ENCODE measurements at regions not wholly inside any gene's neighbourhood (a gene's known extent, or its start where the extent isn't known, plus 50 kb on each side); places are given as distances from the start of the nearest gene placed in this dataset.

- DNase-seq = no peak
Observed at GRCh38 chr4:162457071-162457865, 293.5 kb upstream of the FSTL5 start.

DNA sequence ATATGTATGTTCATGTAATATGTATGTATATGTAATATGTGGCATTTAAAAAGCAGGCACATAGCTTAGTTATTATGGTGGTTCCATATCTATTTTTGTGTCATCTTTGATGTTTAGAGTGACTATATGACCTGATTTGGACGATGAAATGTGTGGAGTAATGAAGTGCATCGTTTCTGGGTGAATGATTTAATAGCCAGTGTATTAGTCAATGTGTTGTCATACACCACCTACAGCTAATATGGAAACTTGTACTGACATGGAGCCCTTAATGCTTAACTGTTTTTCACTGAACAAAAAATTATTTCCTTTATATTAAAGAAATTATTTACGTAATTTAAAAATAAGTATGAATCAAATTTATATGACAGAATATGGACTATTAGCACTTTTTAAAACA lies 292.3 kb upstream of the FSTL5 start:
- DNase-seq = no peak

- DNase-seq = no peak
Observed at GRCh38 chr4:162450531-162451035, 286.8 kb upstream of the FSTL5 start.

GRCh38 chr4:162443510-162443909 lies 279.7 kb upstream of the FSTL5 start:
- no peak for DNase-seq

- no peak for DNase-seq
Observed at GRCh38 chr4:162442128-162442527, 278.3 kb upstream of the FSTL5 start.

DNA sequence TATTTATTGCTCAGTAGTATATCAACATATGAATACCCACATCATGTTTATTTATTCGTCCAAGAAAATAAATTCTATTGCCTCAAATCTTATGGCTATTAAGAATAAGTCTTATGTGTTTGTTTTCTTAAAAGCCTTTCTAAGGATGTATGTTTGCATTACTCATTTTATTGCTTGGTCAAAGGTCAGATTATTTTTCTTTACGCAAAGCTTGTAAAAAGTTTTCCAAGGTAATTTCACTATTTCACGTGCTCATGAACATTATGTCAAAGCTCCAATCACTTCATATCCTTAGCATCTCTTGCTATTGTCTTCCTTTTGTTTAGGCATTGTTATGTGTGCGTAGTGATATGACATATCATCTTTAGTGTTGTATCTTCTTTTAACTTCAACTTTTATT lies 258.5 kb upstream of the FSTL5 start:
- DNase-seq = no peak

- DNase-seq = no peak
Observed at GRCh38 chr4:162410854-162411253, 247.1 kb upstream of the FSTL5 start.

DNA sequence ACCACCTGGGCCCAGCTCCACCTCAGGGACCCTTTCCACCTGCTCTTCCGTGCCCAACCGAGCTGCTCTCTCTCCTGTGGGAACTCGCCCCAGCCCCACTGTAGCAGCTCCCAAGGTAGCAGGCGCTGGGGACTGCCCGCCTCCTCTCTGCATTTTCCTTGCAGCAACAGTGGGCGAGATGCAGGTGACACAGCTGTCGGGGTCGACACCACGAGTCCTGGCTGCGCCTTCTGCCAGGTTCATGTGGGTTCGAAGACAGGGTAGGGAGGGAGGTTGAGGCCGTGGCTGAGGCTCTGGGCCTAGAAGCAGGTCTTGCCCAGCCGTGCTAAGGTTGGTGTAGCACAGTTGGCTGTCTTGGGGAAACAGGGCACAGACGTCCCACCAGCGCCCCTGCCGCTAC lies 245.2 kb upstream of the FSTL5 start:
- no peak for DNase-seq

DNA sequence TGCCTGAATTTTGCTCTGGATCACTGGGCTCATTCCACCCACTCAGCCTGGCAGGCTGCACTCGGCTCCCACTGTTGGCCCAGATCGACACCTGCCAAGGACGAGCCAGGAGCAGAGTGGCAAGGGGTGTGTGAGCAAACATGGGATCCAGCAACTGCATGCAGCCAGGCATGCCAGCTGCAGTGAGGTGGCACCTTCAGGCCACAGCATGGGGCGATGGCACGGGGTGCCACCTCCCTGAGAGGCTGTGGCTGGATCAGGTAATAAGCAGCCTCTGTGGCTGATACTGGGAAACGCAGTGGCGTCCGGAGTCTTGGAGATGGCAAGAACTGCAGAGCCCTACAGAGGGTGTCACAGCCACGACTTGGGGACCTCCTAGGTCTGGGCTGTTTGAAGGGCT lies 244.5 kb upstream of the FSTL5 start:
- DNase-seq = no peak

DNA sequence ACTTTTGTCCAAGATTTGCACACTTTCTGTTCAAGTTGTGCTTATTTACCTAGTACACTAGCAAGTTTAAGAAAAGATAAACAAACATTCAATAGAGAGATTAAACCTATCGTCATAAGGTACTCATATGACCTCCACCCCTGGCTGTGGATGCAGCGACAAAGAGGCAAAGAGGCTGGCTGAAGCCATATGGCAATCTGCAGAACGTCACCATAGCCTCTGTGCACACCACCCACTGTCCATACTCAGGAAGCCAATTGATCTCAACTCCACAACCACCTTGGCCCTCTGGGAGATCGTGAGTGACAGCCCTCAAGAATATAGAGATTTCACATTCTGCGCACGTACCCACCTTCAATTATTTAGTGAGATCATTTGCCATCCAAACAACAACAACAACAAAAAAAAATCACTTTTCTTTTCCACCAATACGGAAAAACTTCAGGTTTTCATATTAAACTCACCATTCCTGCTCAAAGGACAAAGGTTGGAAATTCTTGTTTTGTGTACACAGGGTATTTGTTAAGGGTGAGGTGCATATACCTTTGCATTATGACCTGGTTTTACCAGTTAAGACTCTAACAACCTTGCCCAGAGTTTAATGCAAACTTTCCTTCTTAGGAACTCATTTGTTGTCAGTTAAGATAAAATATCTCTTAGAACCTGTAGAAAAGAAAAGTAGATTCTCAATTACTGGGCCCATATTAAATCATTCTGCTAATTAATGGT lies 243.0 kb upstream of the FSTL5 start:
- no peak for DNase-seq

- DNase-seq = no peak
Observed at GRCh38 chr4:162403932-162404331, 240.1 kb upstream of the FSTL5 start.

GRCh38 chr4:162403419-162403818 lies 239.6 kb upstream of the FSTL5 start:
- no peak for DNase-seq

DNA sequence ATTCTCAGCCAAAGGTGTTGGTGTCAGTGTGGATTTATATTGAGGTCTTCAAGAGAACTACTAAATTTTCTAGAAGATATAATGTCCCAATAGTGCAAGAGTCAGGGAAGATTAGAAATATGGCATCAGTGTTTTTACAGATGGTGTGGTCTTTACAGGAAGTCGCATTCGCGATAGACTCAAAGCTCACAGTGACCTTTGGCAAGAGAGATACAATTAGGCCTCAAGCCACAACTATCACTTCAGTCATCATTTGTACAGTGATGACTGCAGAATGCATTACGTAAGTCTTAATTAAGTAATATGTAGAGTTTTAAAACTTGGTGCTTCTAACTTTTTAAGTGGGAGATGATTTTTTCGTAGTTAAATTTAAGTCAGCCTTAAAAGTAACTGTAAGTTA lies 237.2 kb upstream of the FSTL5 start:
- no peak for DNase-seq

GRCh38 chr4:162392946-162393345 lies 229.1 kb upstream of the FSTL5 start:
- no peak for DNase-seq

- DNase-seq = no peak
Observed at GRCh38 chr4:162366146-162366545, 202.3 kb upstream of the FSTL5 start.

- DNase-seq = no peak
Observed at GRCh38 chr4:162364651-162365050, 200.9 kb upstream of the FSTL5 start.

GRCh38 chr4:162360369-162361149 lies 196.8 kb upstream of the FSTL5 start:
- DNase-seq = no peak

DNA sequence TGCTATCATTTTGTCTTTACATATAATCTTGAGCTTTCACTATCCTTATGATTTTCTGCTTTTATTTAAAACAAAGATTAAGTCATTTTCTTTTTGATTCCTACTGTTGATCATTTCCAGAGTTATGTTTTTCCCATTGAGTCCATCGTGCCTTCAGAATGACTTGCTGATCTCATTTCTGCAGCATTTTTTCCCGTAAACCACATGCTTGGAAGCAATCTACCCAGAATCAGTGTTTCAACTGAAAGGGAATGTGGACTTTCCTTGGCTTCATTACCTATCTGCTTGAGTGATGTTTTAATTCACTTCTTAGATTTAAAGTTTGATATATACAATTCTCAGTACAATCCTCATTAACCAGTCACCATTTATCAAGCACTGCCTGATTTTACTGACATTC lies 192.4 kb upstream of the FSTL5 start:
- DNase-seq = no peak

DNA sequence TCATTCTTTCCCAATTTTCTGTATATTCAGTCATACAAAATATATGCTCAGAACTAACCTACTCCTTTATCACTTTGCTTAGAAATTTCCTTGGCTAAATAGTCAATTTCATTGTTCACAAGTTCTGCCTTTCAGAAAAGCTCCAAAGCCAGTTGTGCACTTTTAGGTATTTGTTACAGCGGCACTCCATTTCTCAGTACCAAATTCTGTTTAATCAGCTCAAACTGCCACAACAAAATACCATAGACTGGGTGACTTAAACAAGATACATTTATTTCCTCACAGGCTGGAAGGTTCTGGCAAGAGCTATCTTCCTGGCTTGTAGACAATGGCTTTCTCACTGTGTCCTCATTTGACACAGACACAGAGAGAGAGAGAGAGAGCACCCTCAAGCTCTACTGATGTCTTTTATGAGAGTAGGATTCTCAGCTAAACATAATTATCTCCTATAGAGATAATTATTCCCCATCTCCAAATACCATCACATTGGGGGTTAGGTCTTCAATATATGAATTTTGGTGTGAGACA lies 188.8 kb upstream of the FSTL5 start:
- DNase-seq = no peak

GRCh38 chr4:162350331-162350730 lies 186.5 kb upstream of the FSTL5 start:
- DNase-seq = no peak

GRCh38 chr4:162349395-162349794 lies 185.6 kb upstream of the FSTL5 start:
- no peak for DNase-seq

- no peak for DNase-seq
Observed at GRCh38 chr4:162347842-162348213, 184.0 kb upstream of the FSTL5 start.

DNA sequence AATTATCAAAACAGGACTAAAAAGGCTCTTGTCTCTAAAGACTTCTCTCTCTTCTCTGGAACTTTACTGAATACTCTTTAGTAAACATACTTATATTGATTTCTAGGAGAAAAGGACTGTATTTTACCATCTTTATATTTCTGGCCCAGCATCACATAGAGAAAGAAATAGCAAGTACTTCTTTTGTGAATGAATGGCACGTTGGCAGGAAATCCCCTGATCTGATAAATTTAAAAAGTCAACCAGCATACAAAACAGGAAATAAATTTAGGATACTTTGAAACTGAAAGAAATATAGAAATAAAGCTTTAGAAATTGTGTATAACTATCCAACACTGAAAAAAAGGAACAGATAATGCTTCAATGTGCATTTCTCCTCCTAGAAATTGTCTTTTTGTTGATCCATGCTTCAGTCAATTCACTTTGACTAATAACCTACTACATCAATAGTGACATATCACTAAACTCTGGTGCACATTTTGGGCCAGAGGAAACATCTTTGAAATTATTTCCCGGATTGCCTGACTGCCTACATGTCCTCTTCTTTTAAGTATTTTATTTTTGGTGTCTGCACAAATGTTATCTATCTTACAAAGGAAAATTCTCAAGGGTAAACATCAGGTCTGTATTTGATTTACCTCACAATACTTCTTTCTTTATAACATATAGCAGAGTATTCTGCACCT lies 183.5 kb upstream of the FSTL5 start:
- DNase-seq = no peak
